GF-D8 (cell line): ENCODE measurements at regions not wholly inside any gene's neighbourhood (a gene's known extent, or its start where the extent isn't known, plus 50 kb on each side); places are given as distances from the start of the nearest gene placed in this dataset.
A peak's percentile ranks its signal among the peaks of the same experiment; 100 is the strongest.
"Not testable (repeated sequence)": the region's sequence is repeated elsewhere in the genome, so short reads cannot be mapped to it uniquely, and the experiment has no call there.

Experiments used
- DNase-seq: peaks from one replicate; lab custom pipeline; 2025; lab: John Stamatoyannopoulos, UW

GRCh38 chr9:78669591-78669990, 372.7 kb downstream of the PSAT1 start:
- DNase-seq = no peak

- no peak for DNase-seq
Measured at GRCh38 chr9:78671785-78672184, 374.9 kb downstream of the PSAT1 start.

- DNase-seq = no peak
Measured at GRCh38 chr9:78674874-78675273, 377.9 kb downstream of the PSAT1 start.

- DNase-seq = no peak
Measured at GRCh38 chr9:78676009-78676408, 379.1 kb downstream of the PSAT1 start.

DNA sequence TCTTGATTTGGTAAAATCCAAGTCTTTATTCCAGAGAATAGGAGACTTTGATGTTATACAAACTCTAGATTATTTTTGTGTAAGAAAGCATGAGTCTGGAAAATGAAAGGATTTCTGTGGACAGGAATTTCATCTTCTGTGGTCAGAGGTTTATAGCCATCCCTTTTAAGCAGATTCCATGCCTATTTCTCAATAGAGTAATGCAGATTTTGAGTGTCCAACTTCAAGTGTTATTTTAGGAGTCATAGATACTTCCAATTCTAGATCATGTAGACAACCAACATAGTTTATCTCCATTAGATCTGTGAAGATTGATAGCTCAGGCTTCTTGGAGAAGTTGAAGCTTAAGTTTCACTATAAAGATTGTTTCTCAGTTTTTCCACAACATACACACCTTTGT, 379.7 kb downstream of the PSAT1 start:
- no peak for DNase-seq

DNA sequence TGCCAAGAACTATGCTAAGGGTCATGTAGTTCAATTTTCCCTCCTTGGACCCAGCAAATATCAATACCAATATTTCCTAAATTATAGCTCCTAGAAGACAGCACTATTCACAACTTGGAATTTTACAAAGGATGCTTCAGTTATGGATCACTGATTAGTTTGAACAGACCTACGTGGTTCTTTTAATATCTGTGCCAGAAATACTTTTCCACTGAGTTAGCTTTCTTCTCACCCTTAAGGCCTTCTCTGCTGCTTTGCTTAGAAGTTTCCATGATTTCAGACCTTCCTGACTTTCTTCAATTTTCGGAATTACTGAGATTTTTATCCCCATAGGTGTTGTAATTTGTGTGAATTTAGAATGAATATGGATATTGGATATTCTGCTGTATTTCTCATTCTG, 380.4 kb downstream of the PSAT1 start:
- DNase-seq = no peak

DNA sequence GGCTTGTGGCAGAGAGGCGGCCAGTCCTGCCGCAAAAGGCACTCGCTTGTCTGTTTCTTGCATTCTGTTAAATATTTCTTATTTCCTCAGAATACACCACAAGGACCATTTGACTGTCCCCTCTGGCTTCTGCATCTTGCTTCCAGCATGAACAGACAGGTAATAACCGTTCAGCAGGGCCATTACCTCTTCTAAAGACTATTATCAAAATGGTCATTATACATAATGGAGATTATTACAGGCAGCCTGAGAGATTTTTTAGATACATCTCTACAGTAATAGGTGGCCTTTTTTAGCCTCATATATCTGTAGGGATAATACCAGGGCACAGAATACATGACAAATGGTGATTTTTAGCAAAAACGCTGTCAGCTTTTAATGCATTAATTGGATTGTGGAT, 382.0 kb downstream of the PSAT1 start:
- DNase-seq = no peak

DNA sequence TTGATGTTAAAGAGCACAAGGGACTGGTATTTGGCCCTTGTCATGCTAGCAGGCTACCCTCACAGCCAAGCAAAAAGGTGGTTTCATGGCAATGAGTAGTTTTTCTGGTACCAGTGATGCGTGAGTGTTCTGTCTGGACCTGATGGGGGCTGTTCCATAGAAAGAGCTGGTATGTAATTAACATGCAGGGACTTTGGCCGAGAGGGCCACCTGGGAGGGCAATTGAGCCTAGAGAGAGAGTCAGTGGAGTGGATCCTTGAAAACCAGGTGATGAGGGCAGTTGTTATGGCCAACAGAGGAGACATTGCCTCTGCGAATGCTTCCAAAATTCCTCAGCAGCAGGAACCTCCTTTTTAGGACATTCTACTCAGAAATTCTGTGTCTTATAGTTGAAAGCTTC, 383.3 kb downstream of the PSAT1 start:
- no peak for DNase-seq

- no peak for DNase-seq
Measured at GRCh38 chr9:78682216-78682615, 385.3 kb downstream of the PSAT1 start.

- DNase-seq = no peak
Measured at GRCh38 chr9:78685471-78685870, 388.5 kb downstream of the PSAT1 start.

DNA sequence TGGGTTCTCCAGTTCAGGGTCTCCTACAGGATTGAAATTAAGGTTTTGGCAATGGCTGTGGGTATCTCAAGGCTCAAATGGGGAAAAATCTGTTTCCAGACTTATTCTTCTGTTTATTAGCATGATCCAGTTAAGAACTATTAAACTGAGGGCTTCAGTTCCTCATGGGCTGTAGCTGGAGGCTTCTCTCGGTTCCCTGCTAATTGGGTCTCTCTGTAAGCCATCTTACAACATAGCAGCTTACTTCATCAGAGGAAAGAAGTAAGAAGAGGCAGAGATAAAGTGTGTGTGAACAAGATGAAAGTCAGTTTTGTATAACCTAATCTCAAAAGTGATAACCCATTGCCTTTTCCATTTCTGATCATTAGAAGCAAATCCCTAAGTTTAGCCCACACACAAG, 391.9 kb downstream of the PSAT1 start:
- DNase-seq = no peak

GRCh38 chr9:78691542-78691941, 394.6 kb downstream of the PSAT1 start:
- DNase-seq = no peak

- DNase-seq = no peak
Measured at GRCh38 chr9:78692871-78693270, 395.9 kb downstream of the PSAT1 start.

GRCh38 chr9:78694974-78695373, 398.0 kb downstream of the PSAT1 start:
- DNase-seq = no peak

GRCh38 chr9:78695519-78695918, 398.6 kb downstream of the PSAT1 start:
- DNase-seq = peak; percentile 39

DNA sequence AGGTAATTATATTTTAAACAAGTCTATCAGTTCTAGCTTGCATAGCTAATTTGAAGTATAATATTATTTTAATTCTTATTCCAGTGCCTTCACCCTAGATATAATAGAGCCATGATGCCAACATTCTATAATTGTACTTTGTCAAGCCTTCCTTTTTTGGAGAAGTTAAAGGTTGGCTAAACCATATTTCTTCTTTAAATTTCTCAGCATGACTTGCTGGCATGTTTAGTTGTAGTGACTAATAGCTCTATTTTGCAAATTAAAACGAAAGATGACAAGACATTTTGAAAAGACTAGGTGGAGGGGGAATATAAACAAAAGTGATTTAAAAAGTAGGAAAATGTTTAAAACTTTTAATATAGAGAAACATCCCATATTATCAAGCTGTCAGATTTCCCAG, 400.7 kb downstream of the PSAT1 start:
- no peak for DNase-seq

DNA sequence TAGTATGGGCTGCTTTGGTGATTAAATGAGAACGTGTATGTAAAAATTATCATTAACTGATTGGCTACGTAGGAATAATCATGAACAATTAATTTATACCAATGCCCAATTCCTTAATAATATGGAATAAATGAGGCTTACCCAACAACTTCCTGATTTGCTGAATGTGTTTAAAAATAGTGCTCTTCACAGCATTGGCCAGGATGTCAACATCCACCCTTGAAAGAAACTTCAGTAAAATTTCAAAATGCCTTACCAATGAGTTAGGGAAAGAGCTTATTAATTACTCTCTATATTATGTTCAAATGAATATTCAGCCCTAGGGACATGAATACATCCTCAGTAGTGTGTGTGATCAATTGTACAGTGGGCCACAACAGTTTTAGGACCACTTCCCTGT, 401.4 kb downstream of the PSAT1 start:
- no peak for DNase-seq

DNA sequence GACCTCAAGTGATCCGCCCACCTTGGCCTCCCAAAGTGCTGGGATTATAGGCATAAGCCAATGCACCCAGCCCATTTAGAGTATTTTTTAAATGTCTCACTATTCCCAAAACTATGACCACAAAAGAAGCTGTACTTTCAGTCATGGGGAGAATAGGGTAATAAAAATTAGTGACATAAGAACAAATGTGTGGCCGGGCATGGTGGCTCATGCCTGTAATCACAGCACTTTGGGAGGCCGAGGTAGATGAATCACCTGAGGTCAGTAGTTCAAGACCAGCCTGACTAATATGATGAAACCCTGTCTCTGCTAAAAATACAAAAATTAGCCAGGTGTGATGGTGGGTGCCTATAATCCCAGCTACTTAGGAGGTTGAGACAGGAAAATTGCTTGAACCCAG, 402.3 kb downstream of the PSAT1 start:
- DNase-seq = not testable (repeated sequence)

DNA sequence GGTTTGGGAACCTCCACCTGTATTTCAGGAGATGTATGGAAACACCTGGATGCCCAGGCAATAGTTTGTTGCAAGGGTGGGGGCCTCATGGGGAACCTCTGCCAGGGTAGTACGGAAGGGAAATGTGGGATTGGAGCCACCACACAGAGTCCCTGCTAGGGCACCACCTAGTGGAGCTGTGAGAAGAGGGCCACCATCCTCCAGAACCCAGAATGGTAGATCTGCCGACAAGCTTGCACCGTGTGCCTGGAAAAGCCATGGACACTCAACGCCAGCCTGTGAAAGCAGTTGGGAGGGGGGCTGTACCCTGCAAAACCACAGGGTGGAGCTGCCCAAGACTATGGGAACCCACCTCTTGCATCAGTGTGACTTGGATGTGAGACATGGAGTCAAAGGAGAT, 407.2 kb downstream of the PSAT1 start:
- DNase-seq = not testable (repeated sequence)

DNA sequence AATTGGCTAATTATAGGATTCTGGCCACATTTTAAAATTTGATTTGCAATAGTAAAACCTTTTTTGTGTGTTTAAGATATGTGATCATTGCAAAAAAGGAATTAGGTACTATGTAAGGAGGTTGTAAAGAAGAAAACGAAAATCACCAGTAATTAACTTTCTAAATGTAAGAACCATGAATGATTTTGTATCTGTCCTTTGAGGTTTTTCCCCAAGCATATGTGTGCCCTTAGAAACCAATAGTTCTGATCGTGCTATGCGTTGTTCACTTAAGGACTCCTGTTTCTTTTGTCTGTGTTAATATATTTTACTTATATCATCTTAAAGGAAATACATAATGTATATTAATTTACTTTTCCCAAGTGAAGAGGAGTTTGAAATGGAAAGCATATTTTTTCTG, 410.2 kb downstream of the PSAT1 start:
- DNase-seq = no peak

DNA sequence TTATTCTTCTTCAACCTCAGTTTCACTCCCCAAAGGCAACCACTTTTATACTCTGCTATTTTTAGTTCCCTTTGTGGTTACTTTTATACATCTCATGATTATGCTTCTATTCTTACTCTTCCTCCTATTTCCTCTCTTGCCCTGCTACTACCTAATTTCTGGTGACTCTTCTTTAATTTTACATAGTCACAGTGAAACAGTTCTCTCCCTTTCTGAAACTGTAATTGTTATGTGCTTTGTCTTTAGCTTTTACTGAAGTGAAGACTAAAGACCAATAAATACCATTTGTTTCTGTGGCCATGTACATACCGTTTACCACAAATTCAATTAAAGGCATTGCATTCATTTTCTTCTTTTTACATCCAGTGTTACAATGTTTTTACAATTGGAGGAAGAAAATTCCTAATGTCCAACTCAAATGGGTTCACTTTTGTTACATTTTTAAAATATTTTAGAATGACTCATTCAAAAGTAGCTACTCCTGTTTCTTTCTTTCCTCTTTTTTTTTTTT, 410.6 kb downstream of the PSAT1 start:
- no peak for DNase-seq

- DNase-seq = no peak
Measured at GRCh38 chr9:78712903-78713613, 416.1 kb downstream of the PSAT1 start.

DNA sequence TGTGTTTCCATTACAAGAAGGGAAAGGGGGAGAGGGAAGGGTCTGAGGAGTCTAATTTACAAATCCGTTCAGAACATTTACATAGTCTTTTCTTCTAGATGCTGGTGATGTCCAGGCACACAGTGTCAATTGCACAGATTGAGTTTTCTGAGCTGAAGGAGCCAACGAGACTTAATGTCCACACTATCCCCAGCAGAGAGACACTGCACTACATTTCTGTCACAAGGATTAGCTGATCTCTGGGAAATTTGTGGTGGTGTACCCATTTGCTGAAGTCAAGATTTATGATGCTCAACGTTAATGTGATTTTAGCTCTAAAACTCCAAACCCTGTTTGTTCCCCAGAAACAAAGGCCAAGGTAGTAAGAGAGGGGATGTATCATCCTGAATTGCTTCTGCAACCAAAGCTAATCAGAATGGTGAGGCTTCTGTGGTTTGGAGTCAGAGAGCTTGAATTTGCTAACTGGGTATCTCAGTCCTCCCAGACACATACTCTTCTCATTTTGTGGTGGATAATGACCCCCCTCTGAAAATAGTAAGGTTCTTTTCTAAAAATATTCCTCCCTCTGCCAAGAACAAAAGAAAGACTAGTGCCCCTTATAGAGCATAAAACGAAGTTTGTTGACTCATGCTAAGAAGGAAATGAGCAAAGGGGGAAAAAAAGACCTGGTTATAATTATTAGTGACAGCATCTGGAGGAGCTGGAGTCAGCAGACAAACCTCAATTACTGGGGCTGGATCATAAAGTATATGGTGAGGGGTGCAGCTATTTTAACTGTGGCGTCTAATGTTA, 416.9 kb downstream of the PSAT1 start:
- no peak for DNase-seq
